ENCODE measurements at regions not wholly inside any gene's neighbourhood (a gene's known extent, or its start where the extent isn't known, plus 50 kb on each side); places are given as distances from the start of the nearest gene placed in this dataset.

DNA sequence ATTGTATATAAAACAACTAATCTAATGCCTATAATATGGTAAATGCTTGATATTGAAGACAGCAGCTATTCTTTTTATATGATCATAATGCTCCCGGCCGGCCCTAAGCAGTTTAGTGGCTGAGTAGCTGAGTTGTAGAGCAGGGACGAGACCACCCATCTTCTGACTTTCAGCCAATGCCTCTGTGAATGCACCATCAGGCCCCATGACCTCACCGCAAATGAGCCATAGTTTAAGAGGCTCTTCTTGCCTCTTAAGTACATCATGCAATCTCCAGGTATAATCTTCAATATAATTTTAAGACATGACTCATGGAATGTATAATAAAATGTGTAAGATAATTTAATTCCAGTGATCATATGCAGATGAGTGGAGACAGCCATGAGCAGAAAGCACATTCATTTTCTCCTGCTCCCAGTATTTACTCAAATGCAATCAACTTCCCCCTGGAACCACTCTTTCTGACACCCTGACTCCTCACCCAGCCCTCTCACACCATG lies 78.9 kb upstream of the SNX9 start (continued):
- TF ChIP-seq, protein P1, sequence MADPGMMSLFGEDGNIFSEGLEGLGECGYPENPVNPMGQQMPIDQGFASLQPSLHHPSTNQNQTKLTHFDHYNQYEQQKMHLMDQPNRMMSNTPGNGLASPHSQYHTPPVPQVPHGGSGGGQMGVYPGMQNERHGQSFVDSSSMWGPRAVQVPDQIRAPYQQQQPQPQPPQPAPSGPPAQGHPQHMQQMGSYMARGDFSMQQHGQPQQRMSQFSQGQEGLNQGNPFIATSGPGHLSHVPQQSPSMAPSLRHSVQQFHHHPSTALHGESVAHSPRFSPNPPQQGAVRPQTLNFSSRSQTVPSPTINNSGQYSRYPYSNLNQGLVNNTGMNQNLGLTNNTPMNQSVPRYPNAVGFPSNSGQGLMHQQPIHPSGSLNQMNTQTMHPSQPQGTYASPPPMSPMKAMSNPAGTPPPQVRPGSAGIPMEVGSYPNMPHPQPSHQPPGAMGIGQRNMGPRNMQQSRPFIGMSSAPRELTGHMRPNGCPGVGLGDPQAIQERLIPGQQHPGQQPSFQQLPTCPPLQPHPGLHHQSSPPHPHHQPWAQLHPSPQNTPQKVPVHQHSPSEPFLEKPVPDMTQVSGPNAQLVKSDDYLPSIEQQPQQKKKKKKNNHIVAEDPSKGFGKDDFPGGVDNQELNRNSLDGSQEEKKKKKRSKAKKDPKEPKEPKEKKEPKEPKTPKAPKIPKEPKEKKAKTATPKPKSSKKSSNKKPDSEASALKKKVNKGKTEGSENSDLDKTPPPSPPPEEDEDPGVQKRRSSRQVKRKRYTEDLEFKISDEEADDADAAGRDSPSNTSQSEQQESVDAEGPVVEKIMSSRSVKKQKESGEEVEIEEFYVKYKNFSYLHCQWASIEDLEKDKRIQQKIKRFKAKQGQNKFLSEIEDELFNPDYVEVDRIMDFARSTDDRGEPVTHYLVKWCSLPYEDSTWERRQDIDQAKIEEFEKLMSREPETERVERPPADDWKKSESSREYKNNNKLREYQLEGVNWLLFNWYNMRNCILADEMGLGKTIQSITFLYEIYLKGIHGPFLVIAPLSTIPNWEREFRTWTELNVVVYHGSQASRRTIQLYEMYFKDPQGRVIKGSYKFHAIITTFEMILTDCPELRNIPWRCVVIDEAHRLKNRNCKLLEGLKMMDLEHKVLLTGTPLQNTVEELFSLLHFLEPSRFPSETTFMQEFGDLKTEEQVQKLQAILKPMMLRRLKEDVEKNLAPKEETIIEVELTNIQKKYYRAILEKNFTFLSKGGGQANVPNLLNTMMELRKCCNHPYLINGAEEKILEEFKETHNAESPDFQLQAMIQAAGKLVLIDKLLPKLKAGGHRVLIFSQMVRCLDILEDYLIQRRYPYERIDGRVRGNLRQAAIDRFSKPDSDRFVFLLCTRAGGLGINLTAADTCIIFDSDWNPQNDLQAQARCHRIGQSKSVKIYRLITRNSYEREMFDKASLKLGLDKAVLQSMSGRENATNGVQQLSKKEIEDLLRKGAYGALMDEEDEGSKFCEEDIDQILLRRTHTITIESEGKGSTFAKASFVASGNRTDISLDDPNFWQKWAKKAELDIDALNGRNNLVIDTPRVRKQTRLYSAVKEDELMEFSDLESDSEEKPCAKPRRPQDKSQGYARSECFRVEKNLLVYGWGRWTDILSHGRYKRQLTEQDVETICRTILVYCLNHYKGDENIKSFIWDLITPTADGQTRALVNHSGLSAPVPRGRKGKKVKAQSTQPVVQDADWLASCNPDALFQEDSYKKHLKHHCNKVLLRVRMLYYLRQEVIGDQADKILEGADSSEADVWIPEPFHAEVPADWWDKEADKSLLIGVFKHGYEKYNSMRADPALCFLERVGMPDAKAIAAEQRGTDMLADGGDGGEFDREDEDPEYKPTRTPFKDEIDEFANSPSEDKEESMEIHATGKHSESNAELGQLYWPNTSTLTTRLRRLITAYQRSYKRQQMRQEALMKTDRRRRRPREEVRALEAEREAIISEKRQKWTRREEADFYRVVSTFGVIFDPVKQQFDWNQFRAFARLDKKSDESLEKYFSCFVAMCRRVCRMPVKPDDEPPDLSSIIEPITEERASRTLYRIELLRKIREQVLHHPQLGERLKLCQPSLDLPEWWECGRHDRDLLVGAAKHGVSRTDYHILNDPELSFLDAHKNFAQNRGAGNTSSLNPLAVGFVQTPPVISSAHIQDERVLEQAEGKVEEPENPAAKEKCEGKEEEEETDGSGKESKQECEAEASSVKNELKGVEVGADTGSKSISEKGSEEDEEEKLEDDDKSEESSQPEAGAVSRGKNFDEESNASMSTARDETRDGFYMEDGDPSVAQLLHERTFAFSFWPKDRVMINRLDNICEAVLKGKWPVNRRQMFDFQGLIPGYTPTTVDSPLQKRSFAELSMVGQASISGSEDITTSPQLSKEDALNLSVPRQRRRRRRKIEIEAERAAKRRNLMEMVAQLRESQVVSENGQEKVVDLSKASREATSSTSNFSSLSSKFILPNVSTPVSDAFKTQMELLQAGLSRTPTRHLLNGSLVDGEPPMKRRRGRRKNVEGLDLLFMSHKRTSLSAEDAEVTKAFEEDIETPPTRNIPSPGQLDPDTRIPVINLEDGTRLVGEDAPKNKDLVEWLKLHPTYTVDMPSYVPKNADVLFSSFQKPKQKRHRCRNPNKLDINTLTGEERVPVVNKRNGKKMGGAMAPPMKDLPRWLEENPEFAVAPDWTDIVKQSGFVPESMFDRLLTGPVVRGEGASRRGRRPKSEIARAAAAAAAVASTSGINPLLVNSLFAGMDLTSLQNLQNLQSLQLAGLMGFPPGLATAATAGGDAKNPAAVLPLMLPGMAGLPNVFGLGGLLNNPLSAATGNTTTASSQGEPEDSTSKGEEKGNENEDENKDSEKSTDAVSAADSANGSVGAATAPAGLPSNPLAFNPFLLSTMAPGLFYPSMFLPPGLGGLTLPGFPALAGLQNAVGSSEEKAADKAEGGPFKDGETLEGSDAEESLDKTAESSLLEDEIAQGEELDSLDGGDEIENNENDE (IDR thresholded peaks at IDR 0.05; ENCODE audit: insufficient replicate concordance, low read length): no peak
- no peak for TF ChIP-seq SIX5 (IDR thresholded peaks at IDR 0.05; ENCODE audit: low read depth, low read length)
- TF ChIP-seq RXRA (IDR thresholded peaks at IDR 0.05; ENCODE audit: insufficient read depth, low read depth, low read length): no peak
- TF ChIP-seq SIN3A (conservative IDR thresholded peaks at IDR 0.05 in 1 of 2, IDR thresholded peaks at IDR 0.05 in 1 of 2; ENCODE audit: low read depth in 1 of 2, low read length in 2 of 2): no peak
- no peak for TF ChIP-seq CBX5 (IDR thresholded peaks at IDR 0.05; ENCODE audit: low read depth, low read length)
- no peak for TF ChIP-seq CBX8 (IDR thresholded peaks at IDR 0.05; ENCODE audit: borderline replicate concordance, low read depth, low read length)
- TF ChIP-seq TAF1 (IDR thresholded peaks at IDR 0.05; ENCODE audit: low read depth, low read length): no peak
- no peak for TF ChIP-seq NANOG (IDR thresholded peaks at IDR 0.05; ENCODE audit: insufficient read depth, low read depth, low read length, poor library complexity, severe bottlenecking)
- no peak for TF ChIP-seq RAD21 (IDR thresholded peaks at IDR 0.05 in 1 of 2, conservative IDR thresholded peaks at IDR 0.05 in 1 of 2; ENCODE audit: low read depth in 2 of 2, low read length in 2 of 2)
- TF ChIP-seq RBBP5 (IDR thresholded peaks at IDR 0.05; ENCODE audit: borderline replicate concordance, low read depth, low read length): no peak
- TF ChIP-seq TEAD4 (IDR thresholded peaks at IDR 0.05; ENCODE audit: low read depth, low read length): no peak
